H1 (cell line): ENCODE measurements at regions not wholly inside any gene's neighbourhood (a gene's known extent, or its start where the extent isn't known, plus 50 kb on each side); places are given as distances from the start of the nearest gene placed in this dataset.

Experiments used
- ATF2 ChIP-seq: IDR thresholded peaks from 2 replicates; pipeline ENCODE4 v1.6.1; 2012; ENCODE audit warnings: low read length, inconsistent platforms
- CTCF ChIP-seq, 3 experiments: IDR thresholded peaks; 1 replicate in 2 of 3; 2 replicates in 1 of 3; pipeline versions ENCODE4 v1.5.1 to v1.6.1; 2011; ENCODE audit warnings: low read length in 3 of 3, mild to moderate bottlenecking in 3 of 3, inconsistent platforms in 2 of 3, low read depth in 1 of 3, moderate library complexity in 1 of 3; ENCODE audit not compliant: insufficient read depth in 1 of 3; ENCODE audit errors: control extremely low read depth in 1 of 3
- EGR1 ChIP-seq: IDR thresholded peaks from 2 replicates; pipeline ENCODE4 v1.6.1; 2011; ENCODE audit warnings: low read depth, low read length, borderline replicate concordance
- EP300 ChIP-seq, 2 experiments: IDR thresholded peaks; 1 replicate in 1 of 2; 2 replicates in 1 of 2; pipeline ENCODE4 v1.6.1; 2011 to 2012; ENCODE audit warnings: low read depth in 2 of 2, low read length in 2 of 2, mild to moderate bottlenecking in 2 of 2, borderline replicate concordance in 1 of 2, inconsistent platforms in 1 of 2, moderate library complexity in 1 of 2
- EZH2 ChIP-seq: fragments of 200-600 bp; sonication (generic); IDR thresholded peaks from 2 replicates; pipeline ENCODE4 v1.7.1; 2012; ENCODE audit warnings: low read depth, mild to moderate bottlenecking, moderate library complexity, low read length, inconsistent platforms; ENCODE audit not compliant: severe bottlenecking
- FOSL1 ChIP-seq: IDR thresholded peaks from 2 replicates; pipeline ENCODE4 v1.6.1; 2011; ENCODE audit warnings: mild to moderate bottlenecking, low read depth, low read length, moderate library complexity; ENCODE audit not compliant: insufficient read depth
- MAX ChIP-seq: IDR thresholded peaks from 2 replicates; pipeline ENCODE4 v1.6.1; 2012; ENCODE audit warnings: inconsistent platforms
- POLR2A ChIP-seq, 2 experiments: IDR thresholded peaks; 1 replicate in 1 of 2; 2 replicates in 1 of 2; pipeline ENCODE4 v1.6.1; 2011; ENCODE audit warnings: low read depth in 2 of 2, low read length in 2 of 2, mild to moderate bottlenecking in 2 of 2; ENCODE audit errors: control extremely low read depth in 1 of 2
- POLR2AphosphoS5 ChIP-seq: IDR thresholded peaks from 2 replicates; pipeline ENCODE4 v1.6.1; 2011; ENCODE audit warnings: low read depth, low read length
- SP4 ChIP-seq: IDR thresholded peaks from 2 replicates; pipeline ENCODE4 v1.6.1; 2012; ENCODE audit warnings: low read length, inconsistent platforms
- TEAD4 ChIP-seq: IDR thresholded peaks from 2 replicates; pipeline ENCODE4 v1.6.1; 2012; ENCODE audit warnings: low read depth, low read length, inconsistent platforms, mixed read lengths
- ZNF274 ChIP-seq: IDR thresholded peaks from 2 replicates; pipeline ENCODE4 v1.7.0; 2012; ENCODE audit warnings: low read length, borderline replicate concordance; ENCODE audit errors: extremely low read depth

GRCh38 chr12:45584336-45584735, 145.2 kb upstream of the ARID2 start:
- TF ChIP-seq POLR2A (IDR thresholded peaks at IDR 0.05; ENCODE audit: control extremely low read depth in 1 of 2, low read depth in 2 of 2, low read length in 2 of 2) (no peak), ZNF274 (no peak), POLR2AphosphoS5 (no peak), CTCF (IDR thresholded peaks at IDR 0.05; ENCODE audit: control extremely low read depth in 1 of 3, insufficient read depth in 1 of 3, low read depth in 1 of 3, low read length in 3 of 3) (no peak), EGR1 (no peak), EZH2 (no peak), MAX (no peak), EP300 (IDR thresholded peaks at IDR 0.05; ENCODE audit: borderline replicate concordance in 1 of 2, low read depth in 2 of 2, low read length in 2 of 2) (no peak), SP4 (no peak), FOSL1 (no peak), TEAD4 (no peak), ATF2 (no peak)
